Left hindlimb (tissue), 1 donor: ENCODE measurements at regions not wholly inside any gene's neighbourhood (a gene's known extent, or its start where the extent isn't known, plus 50 kb on each side); places are given as distances from the start of the nearest gene placed in this dataset.
"Not testable (repeated sequence)": the region's sequence is repeated elsewhere in the genome, so short reads cannot be mapped to it uniquely, and the experiment has no call there.

ENCODE experiments used
- DNase-seq: peaks from one replicate; pipeline ENCODE4 v3.0.0-alpha.2; 2018

- no peak for DNase-seq
These were observed 86.9 kb upstream of the UBE2E2 start for GRCh38 chr3:23116081-23116837.

- DNase-seq = no peak
These were observed 85.3 kb upstream of the UBE2E2 start for GRCh38 chr3:23117856-23118255.

- DNase-seq = no peak
These were observed 75.9 kb upstream of the UBE2E2 start for GRCh38 chr3:23127196-23127595.

DNA sequence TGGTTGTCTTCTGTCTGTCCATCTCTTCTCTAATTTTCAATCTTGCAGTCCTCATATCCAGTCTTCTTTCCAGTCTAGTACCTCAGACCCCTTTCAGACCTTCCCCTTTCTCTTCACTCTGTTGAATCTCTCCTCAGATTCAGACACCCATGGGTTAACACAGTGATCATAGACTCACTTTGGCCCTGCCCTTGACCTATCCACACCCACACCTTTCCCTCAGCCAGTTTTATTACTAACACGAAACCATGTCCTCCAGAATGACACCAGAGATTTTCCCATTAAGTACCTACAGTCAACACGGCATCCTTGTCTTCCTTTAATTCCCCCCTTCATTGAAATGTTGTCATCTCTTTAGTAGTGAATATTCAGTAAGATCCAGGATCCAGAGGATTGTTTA is 74.5 kb upstream of the UBE2E2 start:
- no peak for DNase-seq

DNA sequence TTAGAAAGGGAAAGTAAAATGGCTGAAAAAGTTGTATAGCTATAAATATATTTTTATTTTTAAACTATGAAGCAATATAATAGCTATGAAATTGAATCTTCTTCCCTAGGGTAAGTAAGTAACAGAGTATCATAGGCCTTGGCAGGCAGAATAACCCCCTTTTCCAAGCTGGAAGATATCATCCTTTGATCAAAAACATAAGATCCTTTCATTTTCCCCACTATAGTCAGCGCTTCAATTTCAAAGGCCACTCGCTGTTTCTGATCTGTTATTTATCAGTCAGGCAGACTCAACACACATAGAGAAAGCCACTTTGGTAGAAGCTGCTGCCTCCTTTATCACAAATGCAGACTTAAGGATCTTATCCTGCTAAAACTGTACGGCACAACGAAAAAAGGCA is 74.0 kb upstream of the UBE2E2 start:
- no peak for DNase-seq

GRCh38 chr3:23129817-23130216 is 73.3 kb upstream of the UBE2E2 start:
- no peak for DNase-seq

DNA sequence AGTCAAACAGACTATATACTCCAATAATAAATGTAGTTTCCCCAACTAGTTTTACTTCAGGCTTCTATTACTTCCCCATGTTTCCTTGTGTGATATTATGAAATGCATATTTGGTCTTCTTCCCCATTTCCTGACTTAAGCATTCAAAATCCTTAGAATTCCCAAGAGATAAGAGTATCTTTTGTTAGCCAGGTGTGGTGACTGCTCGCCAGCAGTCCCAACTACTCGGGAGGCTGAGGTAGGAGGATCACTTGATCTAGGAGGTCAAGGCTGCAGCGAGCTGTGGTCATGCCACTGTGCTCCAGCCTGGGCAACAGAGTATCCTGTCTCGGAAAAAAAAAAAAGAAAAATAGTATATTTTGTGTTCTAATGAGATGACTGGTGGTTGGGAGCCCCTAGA is 72.7 kb upstream of the UBE2E2 start:
- DNase-seq = no peak

DNA sequence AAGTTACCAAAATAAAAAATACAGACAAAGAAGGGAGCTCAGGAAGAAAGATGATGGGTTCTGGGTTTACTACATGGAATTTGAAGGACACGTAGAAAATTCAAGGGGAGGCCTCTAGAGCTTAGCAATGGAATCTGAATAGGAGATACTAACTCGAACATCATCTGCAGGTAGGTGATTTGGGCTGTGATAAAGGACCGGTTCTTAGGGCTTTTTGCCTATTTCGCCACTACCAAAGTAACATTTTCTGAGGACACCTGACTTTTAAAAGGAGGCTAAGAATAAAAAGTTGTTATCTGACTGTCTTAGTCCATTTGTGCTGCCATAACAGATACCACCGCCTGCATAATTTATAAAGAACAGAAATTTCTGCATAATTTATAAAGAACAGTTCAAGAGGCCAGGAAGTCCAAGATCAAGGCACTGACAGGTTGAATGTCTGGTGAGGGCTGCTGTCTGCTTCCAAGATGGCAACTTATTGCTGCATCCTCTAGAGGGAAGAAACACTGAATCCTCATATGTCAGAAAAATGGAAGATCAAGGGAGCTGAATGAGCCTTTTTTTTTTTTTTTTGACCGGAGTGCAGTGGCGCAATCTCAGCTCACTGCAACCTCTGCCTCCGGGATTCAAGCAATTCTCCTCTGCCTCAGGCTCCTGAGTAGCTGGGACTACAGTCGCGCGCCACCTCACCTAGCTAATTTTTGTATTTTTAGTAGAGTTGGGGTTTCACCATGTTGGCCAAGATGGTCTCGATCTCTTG is 67.9 kb upstream of the UBE2E2 start:
- DNase-seq = no peak

- DNase-seq = no peak
These were observed 67.1 kb upstream of the UBE2E2 start for GRCh38 chr3:23136054-23136453.

DNA sequence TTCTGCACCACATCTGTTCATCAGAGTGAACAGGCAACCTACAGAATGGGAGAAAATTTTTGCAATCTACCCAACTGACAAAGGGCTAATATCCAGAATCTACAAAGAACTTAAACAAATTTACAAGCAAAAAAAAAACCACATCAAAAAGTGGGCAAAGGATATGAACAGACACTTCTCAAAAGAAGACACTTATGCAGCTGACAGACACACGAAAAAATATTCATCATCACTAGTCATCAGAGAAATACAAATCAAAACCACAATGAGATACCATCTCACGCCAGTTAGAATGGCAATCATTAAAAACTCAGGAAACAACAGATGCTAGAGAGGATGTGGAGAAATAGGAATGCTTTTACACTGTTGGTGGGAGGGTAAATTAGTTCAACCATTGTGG is 59.1 kb upstream of the UBE2E2 start:
- DNase-seq = not testable (repeated sequence)

GRCh38 chr3:23146163-23146562 is 57.0 kb upstream of the UBE2E2 start:
- DNase-seq = no peak

DNA sequence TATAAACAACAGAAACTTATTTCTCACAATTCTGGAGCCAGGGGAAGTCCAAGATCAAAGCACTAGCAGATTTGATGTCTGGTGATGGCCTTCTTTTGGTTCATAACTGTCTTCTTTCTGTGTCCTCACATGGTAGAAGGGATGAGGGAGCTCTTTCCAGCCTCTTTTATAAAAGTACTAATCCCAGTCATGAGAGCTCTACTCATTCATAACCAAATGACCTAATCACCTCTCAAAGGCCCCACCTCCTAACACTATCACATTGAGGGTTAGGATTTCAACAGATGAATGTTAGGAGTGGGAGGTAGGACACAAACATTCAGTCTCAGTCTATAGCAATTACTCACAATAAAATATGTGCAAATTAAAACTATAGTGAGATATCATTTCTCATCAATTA is 50.1 kb upstream of the UBE2E2 start:
- no peak for DNase-seq
